Erythroblast (primary cell): ENCODE measurements at regions not wholly inside any gene's neighbourhood (a gene's known extent, or its start where the extent isn't known, plus 50 kb on each side); places are given as distances from the start of the nearest gene placed in this dataset.

Source experiments
- GATA1 ChIP-seq: IDR thresholded peaks from 2 replicates; pipeline ENCODE4 v1.6.1; 2011; ENCODE audit warnings: low read depth, mild to moderate bottlenecking, control low read depth, low read length, moderate library complexity
- POLR2A ChIP-seq: IDR thresholded peaks from 2 replicates; pipeline ENCODE4 v1.6.1; 2011; ENCODE audit warnings: mild to moderate bottlenecking, low read length

DNA sequence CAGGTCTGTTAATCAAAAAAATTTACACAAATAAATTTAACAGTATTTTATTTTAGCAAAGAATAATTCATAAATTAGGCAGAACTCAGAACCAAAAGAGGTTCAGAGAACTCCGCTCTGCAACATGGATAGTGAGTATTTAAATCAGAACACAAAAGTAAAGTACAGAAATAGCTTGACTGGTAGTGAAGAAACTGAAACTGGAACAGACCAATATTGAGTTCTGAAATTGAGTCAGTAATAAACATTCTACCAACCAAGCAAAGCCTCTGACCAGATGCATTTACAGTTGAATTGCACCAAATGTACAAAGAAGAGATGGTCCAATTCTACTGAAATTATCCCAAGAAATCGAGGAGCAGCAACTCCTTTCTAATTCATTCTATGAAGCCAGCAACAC, 1542.8 kb downstream of the EFNA5 start:
- no peak for TF ChIP-seq POLR2A
- no peak for TF ChIP-seq GATA1
